ENCODE measurements at regions not wholly inside any gene's neighbourhood (a gene's known extent, or its start where the extent isn't known, plus 50 kb on each side); places are given as distances from the start of the nearest gene placed in this dataset.

DNA sequence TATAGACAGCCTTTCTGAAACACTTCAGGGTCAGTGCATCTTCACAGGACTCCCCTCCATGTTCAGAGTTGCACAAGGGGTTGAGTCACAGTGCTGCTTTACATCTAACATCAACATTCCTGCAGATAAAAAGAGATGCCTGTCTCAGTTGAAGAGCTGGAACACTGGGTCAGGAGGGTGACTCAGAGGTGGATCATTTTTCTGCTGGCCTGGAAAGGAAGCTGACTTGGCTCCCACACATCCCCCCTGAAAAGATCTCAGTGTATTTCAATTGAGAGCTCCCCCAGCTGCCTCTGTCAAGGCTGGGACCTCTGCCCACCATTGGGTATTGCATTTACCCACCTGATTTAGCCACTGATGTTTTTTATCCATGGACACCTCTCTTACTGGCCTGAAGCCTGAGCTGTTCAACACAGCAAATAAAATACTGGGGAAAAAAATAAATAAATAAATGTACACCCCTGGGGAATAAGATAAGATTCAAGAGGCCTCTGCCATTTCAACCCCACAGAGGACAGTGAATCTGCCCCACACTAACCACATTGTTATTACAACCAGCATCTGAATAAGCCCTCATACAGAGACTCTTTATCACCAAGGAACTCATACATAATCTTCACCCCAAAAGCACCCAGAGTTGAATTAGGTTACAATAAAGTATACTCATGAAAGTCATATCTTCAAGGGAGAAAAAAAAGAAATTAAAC is 716.4 kb downstream of the SEMA5A start:
- TF ChIP-seq, protein P1, sequence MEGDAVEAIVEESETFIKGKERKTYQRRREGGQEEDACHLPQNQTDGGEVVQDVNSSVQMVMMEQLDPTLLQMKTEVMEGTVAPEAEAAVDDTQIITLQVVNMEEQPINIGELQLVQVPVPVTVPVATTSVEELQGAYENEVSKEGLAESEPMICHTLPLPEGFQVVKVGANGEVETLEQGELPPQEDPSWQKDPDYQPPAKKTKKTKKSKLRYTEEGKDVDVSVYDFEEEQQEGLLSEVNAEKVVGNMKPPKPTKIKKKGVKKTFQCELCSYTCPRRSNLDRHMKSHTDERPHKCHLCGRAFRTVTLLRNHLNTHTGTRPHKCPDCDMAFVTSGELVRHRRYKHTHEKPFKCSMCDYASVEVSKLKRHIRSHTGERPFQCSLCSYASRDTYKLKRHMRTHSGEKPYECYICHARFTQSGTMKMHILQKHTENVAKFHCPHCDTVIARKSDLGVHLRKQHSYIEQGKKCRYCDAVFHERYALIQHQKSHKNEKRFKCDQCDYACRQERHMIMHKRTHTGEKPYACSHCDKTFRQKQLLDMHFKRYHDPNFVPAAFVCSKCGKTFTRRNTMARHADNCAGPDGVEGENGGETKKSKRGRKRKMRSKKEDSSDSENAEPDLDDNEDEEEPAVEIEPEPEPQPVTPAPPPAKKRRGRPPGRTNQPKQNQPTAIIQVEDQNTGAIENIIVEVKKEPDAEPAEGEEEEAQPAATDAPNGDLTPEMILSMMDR (IDR thresholded peaks at IDR 0.05; ENCODE audit: poor library complexity, severe bottlenecking), result no peak
- TF ChIP-seq RAD21 (conservative IDR thresholded peaks at IDR 0.05), result no peak
- TF ChIP-seq TAF1 (IDR thresholded peaks at IDR 0.05; ENCODE audit: low read depth), result no peak
- no peak for TF ChIP-seq EZH2 (IDR thresholded peaks at IDR 0.05; ENCODE audit: borderline replicate concordance, insufficient read depth, low read length, poor library complexity, severe bottlenecking)
- no peak for TF ChIP-seq REST (IDR thresholded peaks at IDR 0.05; ENCODE audit: borderline replicate concordance)
- TF ChIP-seq SMC3 (conservative IDR thresholded peaks at IDR 0.05; ENCODE audit: poor library complexity), result no peak
- TF ChIP-seq POLR2AphosphoS5 (IDR thresholded peaks at IDR 0.05), result no peak
- no peak for TF ChIP-seq MXI1 (conservative IDR thresholded peaks at IDR 0.05; ENCODE audit: poor library complexity, severe bottlenecking)
- no peak for TF ChIP-seq EP300 (conservative IDR thresholded peaks at IDR 0.05; ENCODE audit: poor library complexity, severe bottlenecking)

Measured in neural cell (in vitro differentiated cells).